WTC11 (cell line): ENCODE measurements at regions not wholly inside any gene's neighbourhood (a gene's known extent, or its start where the extent isn't known, plus 50 kb on each side); places are given as distances from the start of the nearest gene placed in this dataset.

Source experiments
- ATAC-seq: fragments of 200-7000 bp; cut with Tn5 transposase; 2 replicates; pipeline ENCODE4 v1.10.0; 2021; ENCODE audit warnings: mild to moderate bottlenecking, moderate library complexity
- CTCF ChIA-PET: fragments of 300-600 bp; sonication (Branson Sonifier 250); formaldehyde crosslinking; loops from one replicate; lab custom pipeline; 2021; ENCODE audit warnings: antibody characterized with exemption; lab: Charles Lee
- POLR2A ChIA-PET: fragments of 350-600 bp; sonication (Branson Sonifier 250); formaldehyde crosslinking; loops from one replicate; lab custom pipeline; 2021; ENCODE audit warnings: antibody characterized with exemption; lab: Charles Lee
- DNase-seq: peaks from one replicate; pipeline ENCODE4 v3.0.0; 2021; ENCODE audit warnings: low spot score
- H3K27ac Mint-ChIP-seq: 2 replicates; pipeline ENCODE4 v1.8.0; 2021; ENCODE audit warnings: mixed read lengths
- H3K27me3 Mint-ChIP-seq: 2 replicates; pipeline ENCODE4 v1.8.0; 2021; ENCODE audit warnings: low read depth, mild to moderate bottlenecking, moderate library complexity, mixed read lengths
- H3K36me3 Mint-ChIP-seq: 2 replicates; pipeline ENCODE4 v1.8.0; 2021; ENCODE audit warnings: mixed read lengths
- H3K4me1 Mint-ChIP-seq: 2 replicates; pipeline ENCODE4 v1.8.0; 2022; ENCODE audit warnings: mixed read lengths
- H3K4me3 Mint-ChIP-seq: 2 replicates; pipeline ENCODE4 v1.8.0; 2021; ENCODE audit warnings: mild to moderate bottlenecking, moderate library complexity, mixed read lengths
- H3K9me3 Mint-ChIP-seq: 2 replicates; pipeline ENCODE4 v1.8.0; 2021; ENCODE audit warnings: mixed read lengths
- ATF3 ChIP-seq: sonication (generic); formaldehyde crosslinking; conservative IDR thresholded peaks from 2 replicates; pipeline ENCODE4 v1.8.1; 2022; ENCODE audit warnings: mild to moderate bottlenecking, missing genetic modification reagents
- E2F5 ChIP-seq: sonication (generic); formaldehyde crosslinking; IDR thresholded peaks from 2 replicates; pipeline ENCODE4 v1.8.1; 2022; ENCODE audit warnings: mild to moderate bottlenecking, moderate library complexity, missing genetic modification reagents
- FOXP1 ChIP-seq: sonication (generic); formaldehyde crosslinking; IDR thresholded peaks from 2 replicates; pipeline ENCODE4 v1.8.0; 2022; ENCODE audit warnings: missing genetic modification reagents, mild to moderate bottlenecking, moderate library complexity, borderline replicate concordance
- HMGXB4 ChIP-seq: sonication (generic); formaldehyde crosslinking; IDR thresholded peaks from 2 replicates; pipeline ENCODE4 v1.8.1; 2023; ENCODE audit warnings: mild to moderate bottlenecking, moderate library complexity, missing genetic modification reagents
- MXD4 ChIP-seq: fragments of 250-450 bp; sonication (Bioruptor Pico); IDR thresholded peaks from 2 replicates; pipeline ENCODE4 v1.8.0; 2021; ENCODE audit warnings: mild to moderate bottlenecking, moderate library complexity, borderline replicate concordance
- MYBL2 ChIP-seq: sonication (generic); formaldehyde crosslinking; IDR thresholded peaks from 2 replicates; pipeline ENCODE4 v1.8.1; 2023; ENCODE audit warnings: mild to moderate bottlenecking, moderate library complexity, missing genetic modification reagents
- NFATC4 ChIP-seq: fragments of 250-450 bp; sonication (Bioruptor Pico); IDR thresholded peaks from 2 replicates; pipeline ENCODE4 v1.9.0; 2021; ENCODE audit warnings: mild to moderate bottlenecking
- NFE2L1 ChIP-seq: sonication (generic); formaldehyde crosslinking; IDR thresholded peaks from 2 replicates; pipeline ENCODE4 v1.8.1; 2023; ENCODE audit warnings: missing genetic modification reagents
- NFYB ChIP-seq: sonication (generic); formaldehyde crosslinking; conservative IDR thresholded peaks from 2 replicates; pipeline ENCODE4 v1.8.0; 2022; ENCODE audit warnings: low read depth, missing genetic modification reagents
- NR2C2 ChIP-seq: sonication (generic); formaldehyde crosslinking; IDR thresholded peaks from 2 replicates; pipeline ENCODE4 v1.8.0; 2022; ENCODE audit warnings: mild to moderate bottlenecking, missing genetic modification reagents
- PREB ChIP-seq: sonication (generic); formaldehyde crosslinking; IDR thresholded peaks from 2 replicates; pipeline ENCODE4 v1.8.1; 2022; ENCODE audit warnings: mild to moderate bottlenecking, missing genetic modification reagents, moderate library complexity, borderline replicate concordance
- RORB ChIP-seq: fragments of 250-450 bp; sonication (Bioruptor Pico); IDR thresholded peaks from 2 replicates; pipeline ENCODE4 v1.9.0; 2021; ENCODE audit warnings: mild to moderate bottlenecking
- SOX15 ChIP-seq: fragments of 250-450 bp; sonication (Bioruptor Pico); IDR thresholded peaks from 2 replicates; pipeline ENCODE4 v1.9.0; 2021; ENCODE audit warnings: mild to moderate bottlenecking
- SP1 ChIP-seq: sonication (generic); formaldehyde crosslinking; conservative IDR thresholded peaks from 2 replicates; pipeline ENCODE4 v1.8.1; 2022; ENCODE audit warnings: missing genetic modification reagents
- TCF7 ChIP-seq: sonication (generic); formaldehyde crosslinking; IDR thresholded peaks from 2 replicates; pipeline ENCODE4 v1.8.0; 2022; ENCODE audit warnings: mild to moderate bottlenecking, low read depth, missing genetic modification reagents, moderate library complexity
- TEAD1 ChIP-seq: sonication (generic); formaldehyde crosslinking; IDR thresholded peaks from 2 replicates; pipeline ENCODE4 v1.8.0; 2022; ENCODE audit warnings: mild to moderate bottlenecking, missing genetic modification reagents
- TEAD4 ChIP-seq: sonication (generic); formaldehyde crosslinking; IDR thresholded peaks from 2 replicates; pipeline ENCODE4 v1.8.0; 2022; ENCODE audit warnings: mild to moderate bottlenecking, missing genetic modification reagents
- USF1 ChIP-seq: sonication (generic); formaldehyde crosslinking; IDR thresholded peaks from 2 replicates; pipeline ENCODE4 v1.8.0; 2022; ENCODE audit warnings: mild to moderate bottlenecking, missing genetic modification reagents
- ZBTB21 ChIP-seq: sonication (generic); formaldehyde crosslinking; IDR thresholded peaks from 2 replicates; pipeline ENCODE4 v1.8.1; 2023; ENCODE audit warnings: mild to moderate bottlenecking, missing genetic modification reagents, borderline replicate concordance
- ZMAT4 ChIP-seq: fragments of 250-450 bp; sonication (Bioruptor Pico); IDR thresholded peaks from 2 replicates; pipeline ENCODE4 v1.9.0; 2021; ENCODE audit warnings: mild to moderate bottlenecking
- ZNF121 ChIP-seq: sonication (generic); formaldehyde crosslinking; IDR thresholded peaks from 2 replicates; pipeline ENCODE4 v1.8.0; 2023; ENCODE audit warnings: missing genetic modification reagents
- ZNF317 ChIP-seq: sonication (generic); formaldehyde crosslinking; IDR thresholded peaks from 2 replicates; pipeline ENCODE4 v1.8.1; 2023; ENCODE audit warnings: low read depth, mild to moderate bottlenecking, moderate library complexity, missing genetic modification reagents, borderline replicate concordance
- ZNF396 ChIP-seq: fragments of 250-450 bp; sonication (Bioruptor Pico); IDR thresholded peaks from 2 replicates; pipeline ENCODE4 v1.8.0; 2021; ENCODE audit warnings: mild to moderate bottlenecking, moderate library complexity, borderline replicate concordance
- ZNF416 ChIP-seq: fragments of 250-450 bp; sonication (Bioruptor Pico); IDR thresholded peaks from 2 replicates; pipeline ENCODE4 v1.9.0; 2021; ENCODE audit warnings: mild to moderate bottlenecking, inconsistent platforms
- TF ChIP-seq, protein P1 (sequence below): sonication (generic); formaldehyde crosslinking; IDR thresholded peaks from 2 replicates; pipeline ENCODE4 v1.8.1; 2022; ENCODE audit warnings: low read depth, mild to moderate bottlenecking, moderate library complexity, missing genetic modification reagents, borderline replicate concordance
- TF ChIP-seq, protein P2 (sequence below): sonication (generic); formaldehyde crosslinking; IDR thresholded peaks from 2 replicates; pipeline ENCODE4 v1.8.0; 2022; ENCODE audit warnings: mild to moderate bottlenecking, missing genetic modification reagents

GRCh38 chr4:100075056-100075455 lies 115.2 kb downstream of the DDIT4L start:
- Mint-ChIP-seq H3K36me3 (no peaks in the 10 kb centered on the region), H3K4me3 (no peak overlapping the region), H3K9me3 (peaks cover 9% of the 10 kb centered on the region), H3K4me1 (no peaks in the 10 kb centered on the region), H3K27ac (no peak overlapping the region), H3K27me3 (no peaks in the 10 kb centered on the region; the same call in 1 of the 2 replicates)
- TF ChIP-seq MXD4 (CRISPR knock-in tag) (no peak), ZNF416 (CRISPR knock-in tag) (no peak), RORB (CRISPR knock-in tag) (no peak), ZNF396 (no peak), SOX15 (CRISPR knock-in tag) (no peak), ATF3 (CRISPR knock-in tag) (no peak), SP1 (CRISPR knock-in tag) (no peak), E2F5 (no peak), HMGXB4 (no peak), FOXP1 (CRISPR knock-in tag) (no peak), USF1 (CRISPR knock-in tag) (no peak), TEAD1 (CRISPR knock-in tag) (no peak), NFYB (CRISPR knock-in tag) (no peak), MYBL2 (no peak), TCF7 (CRISPR knock-in tag) (no peak), ZMAT4 (CRISPR knock-in tag) (no peak), ZNF317 (CRISPR knock-in tag) (no peak)
- TF ChIP-seq, protein P1, sequence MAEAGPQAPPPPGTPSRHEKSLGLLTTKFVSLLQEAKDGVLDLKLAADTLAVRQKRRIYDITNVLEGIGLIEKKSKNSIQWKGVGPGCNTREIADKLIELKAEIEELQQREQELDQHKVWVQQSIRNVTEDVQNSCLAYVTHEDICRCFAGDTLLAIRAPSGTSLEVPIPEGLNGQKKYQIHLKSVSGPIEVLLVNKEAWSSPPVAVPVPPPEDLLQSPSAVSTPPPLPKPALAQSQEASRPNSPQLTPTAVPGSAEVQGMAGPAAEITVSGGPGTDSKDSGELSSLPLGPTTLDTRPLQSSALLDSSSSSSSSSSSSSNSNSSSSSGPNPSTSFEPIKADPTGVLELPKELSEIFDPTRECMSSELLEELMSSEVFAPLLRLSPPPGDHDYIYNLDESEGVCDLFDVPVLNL = no peak
- TF ChIP-seq, protein P2, sequence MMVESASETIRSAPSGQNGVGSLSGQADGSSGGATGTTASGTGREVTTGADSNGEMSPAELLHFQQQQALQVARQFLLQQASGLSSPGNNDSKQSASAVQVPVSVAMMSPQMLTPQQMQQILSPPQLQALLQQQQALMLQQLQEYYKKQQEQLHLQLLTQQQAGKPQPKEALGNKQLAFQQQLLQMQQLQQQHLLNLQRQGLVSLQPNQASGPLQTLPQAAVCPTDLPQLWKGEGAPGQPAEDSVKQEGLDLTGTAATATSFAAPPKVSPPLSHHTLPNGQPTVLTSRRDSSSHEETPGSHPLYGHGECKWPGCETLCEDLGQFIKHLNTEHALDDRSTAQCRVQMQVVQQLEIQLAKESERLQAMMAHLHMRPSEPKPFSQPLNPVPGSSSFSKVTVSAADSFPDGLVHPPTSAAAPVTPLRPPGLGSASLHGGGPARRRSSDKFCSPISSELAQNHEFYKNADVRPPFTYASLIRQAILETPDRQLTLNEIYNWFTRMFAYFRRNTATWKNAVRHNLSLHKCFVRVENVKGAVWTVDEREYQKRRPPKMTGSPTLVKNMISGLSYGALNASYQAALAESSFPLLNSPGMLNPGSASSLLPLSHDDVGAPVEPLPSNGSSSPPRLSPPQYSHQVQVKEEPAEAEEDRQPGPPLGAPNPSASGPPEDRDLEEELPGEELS = no peak
- no peak for ATAC-seq
- ChIA-PET CTCF (interaction anchor here (1.3 kb wide), 1 partner anchor 77 kb away, joined by 4 read pairs; no protein-coding TSS in a partner anchor), POLR2A (no interaction called here)
- DNase-seq = no peak

- Mint-ChIP-seq H3K4me1 (no peaks in the 10 kb centered on the region), H3K36me3 (no peaks in the 10 kb centered on the region), H3K27ac (no peak overlapping the region), H3K4me3 (no peak overlapping the region), H3K27me3 (no peaks in the 10 kb centered on the region), H3K9me3 (peaks cover 2% of the 10 kb centered on the region; the same call in 1 of the 2 replicates)
- ATAC-seq = no peak
- POLR2A ChIA-PET = no interaction called here
- DNase-seq = no peak
- CTCF ChIA-PET = no interaction called here
- TF ChIP-seq ATF3 (CRISPR knock-in tag) (no peak), HMGXB4 (no peak), ZNF317 (CRISPR knock-in tag) (no peak), NR2C2 (CRISPR knock-in tag) (no peak), ZNF416 (CRISPR knock-in tag) (no peak), NFE2L1 (CRISPR knock-in tag) (no peak), ZBTB21 (CRISPR knock-in tag) (no peak), PREB (CRISPR knock-in tag) (no peak), SP1 (CRISPR knock-in tag) (no peak), TEAD4 (no peak), NFATC4 (no peak), ZNF121 (no peak)
These were observed 118.8 kb downstream of the DDIT4L start for GRCh38 chr4:100071506-100071905.
